ENCODE measurements at regions not wholly inside any gene's neighbourhood (a gene's known extent, or its start where the extent isn't known, plus 50 kb on each side); places are given as distances from the start of the nearest gene placed in this dataset.

DNA sequence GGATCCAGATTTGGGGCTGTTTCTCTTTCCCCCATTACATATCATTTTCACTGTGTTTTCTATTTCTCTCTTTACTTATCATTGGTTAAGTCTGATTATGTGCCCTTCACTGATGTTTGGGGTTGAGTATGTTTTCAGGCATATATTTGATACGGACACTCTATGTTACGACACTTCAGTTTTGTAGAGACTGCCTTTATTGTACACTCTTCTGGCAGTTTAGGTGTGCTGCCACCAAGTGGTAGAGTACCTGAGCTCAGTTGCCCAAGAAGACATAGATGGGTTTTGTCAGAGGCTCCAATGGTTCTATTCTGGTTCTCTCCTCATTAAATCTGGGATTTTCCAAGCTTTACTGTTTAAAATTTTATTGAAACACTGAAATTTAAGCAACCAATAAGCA is 255.0 kb upstream of the ROPN1 start:
- Histone ChIP-seq H3K4me2 (ENCODE audit: low read length) (no peak overlapping the region), H3K27ac (ENCODE audit: low read depth, low read length) (no peak overlapping the region)

GRCh38 chr3:124248471-124249028 is 256.6 kb upstream of the ROPN1 start:
- Histone ChIP-seq H3K36me3 (ENCODE audit: control insufficient read depth, low read length) (no peaks in the 10 kb centered on the region), H3K4me2 (ENCODE audit: low read length) (no peak overlapping the region), H3K9me3 (ENCODE audit: control insufficient read depth, insufficient read depth, low read length) (no peaks in the 10 kb centered on the region), H3K79me2 (ENCODE audit: control insufficient read depth, low read length) (no peaks in the 10 kb centered on the region), H3K4me3 (ENCODE audit: low read length) (no peak overlapping the region), H3F3A (ENCODE audit: control insufficient read depth, insufficient read depth) (no peaks in the 10 kb centered on the region), H3K27me3 (ENCODE audit: control insufficient read depth, low read length) (peaks cover 3% of the 10 kb centered on the region; the same call in 1 of the 2 replicates), H4K20me1 (ENCODE audit: control insufficient read depth, insufficient read depth, low read depth, low read length) (no peaks in the 10 kb centered on the region), H3K27ac (ENCODE audit: low read depth, low read length) (no peak overlapping the region), H3K9me2 (replicated peaks; ENCODE audit: control insufficient read depth, low read length) (no peaks in the 10 kb centered on the region), H3K4me1 (ENCODE audit: control insufficient read depth, low read length) (no peaks in the 10 kb centered on the region)
- no peak for TF ChIP-seq EZH2phosphoT487 (IDR thresholded peaks at IDR 0.05; ENCODE audit: borderline replicate concordance, low read length)
- TF ChIP-seq, protein P1, sequence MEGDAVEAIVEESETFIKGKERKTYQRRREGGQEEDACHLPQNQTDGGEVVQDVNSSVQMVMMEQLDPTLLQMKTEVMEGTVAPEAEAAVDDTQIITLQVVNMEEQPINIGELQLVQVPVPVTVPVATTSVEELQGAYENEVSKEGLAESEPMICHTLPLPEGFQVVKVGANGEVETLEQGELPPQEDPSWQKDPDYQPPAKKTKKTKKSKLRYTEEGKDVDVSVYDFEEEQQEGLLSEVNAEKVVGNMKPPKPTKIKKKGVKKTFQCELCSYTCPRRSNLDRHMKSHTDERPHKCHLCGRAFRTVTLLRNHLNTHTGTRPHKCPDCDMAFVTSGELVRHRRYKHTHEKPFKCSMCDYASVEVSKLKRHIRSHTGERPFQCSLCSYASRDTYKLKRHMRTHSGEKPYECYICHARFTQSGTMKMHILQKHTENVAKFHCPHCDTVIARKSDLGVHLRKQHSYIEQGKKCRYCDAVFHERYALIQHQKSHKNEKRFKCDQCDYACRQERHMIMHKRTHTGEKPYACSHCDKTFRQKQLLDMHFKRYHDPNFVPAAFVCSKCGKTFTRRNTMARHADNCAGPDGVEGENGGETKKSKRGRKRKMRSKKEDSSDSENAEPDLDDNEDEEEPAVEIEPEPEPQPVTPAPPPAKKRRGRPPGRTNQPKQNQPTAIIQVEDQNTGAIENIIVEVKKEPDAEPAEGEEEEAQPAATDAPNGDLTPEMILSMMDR (IDR thresholded peaks at IDR 0.05; ENCODE audit: low read depth, low read length, poor library complexity, severe bottlenecking) = no peak

More for the DNA sequence above, 255.0 kb upstream of the ROPN1 start:
- Histone ChIP-seq H3F3A (ENCODE audit: control insufficient read depth, insufficient read depth) (no peaks in the 10 kb centered on the region), H3K4me1 (ENCODE audit: control insufficient read depth, low read length) (no peaks in the 10 kb centered on the region), H3K36me3 (ENCODE audit: control insufficient read depth, low read length) (no peaks in the 10 kb centered on the region), H3K9me2 (replicated peaks; ENCODE audit: control insufficient read depth, low read length) (no peaks in the 10 kb centered on the region), H3K9me3 (ENCODE audit: control insufficient read depth, insufficient read depth, low read length) (no peaks in the 10 kb centered on the region), H3K4me3 (ENCODE audit: low read length) (no peak overlapping the region), H4K20me1 (ENCODE audit: control insufficient read depth, insufficient read depth, low read depth, low read length) (no peaks in the 10 kb centered on the region), H3K79me2 (ENCODE audit: control insufficient read depth, low read length) (no peaks in the 10 kb centered on the region), H3K27me3 (ENCODE audit: control insufficient read depth, low read length) (peaks cover 3% of the 10 kb centered on the region; the same call in 1 of the 2 replicates)
- TF ChIP-seq, protein P1 (IDR thresholded peaks at IDR 0.05; ENCODE audit: low read depth, low read length, poor library complexity, severe bottlenecking) = peak; percentile 56
- TF ChIP-seq EZH2phosphoT487 (IDR thresholded peaks at IDR 0.05; ENCODE audit: borderline replicate concordance, low read length) = no peak

DNA sequence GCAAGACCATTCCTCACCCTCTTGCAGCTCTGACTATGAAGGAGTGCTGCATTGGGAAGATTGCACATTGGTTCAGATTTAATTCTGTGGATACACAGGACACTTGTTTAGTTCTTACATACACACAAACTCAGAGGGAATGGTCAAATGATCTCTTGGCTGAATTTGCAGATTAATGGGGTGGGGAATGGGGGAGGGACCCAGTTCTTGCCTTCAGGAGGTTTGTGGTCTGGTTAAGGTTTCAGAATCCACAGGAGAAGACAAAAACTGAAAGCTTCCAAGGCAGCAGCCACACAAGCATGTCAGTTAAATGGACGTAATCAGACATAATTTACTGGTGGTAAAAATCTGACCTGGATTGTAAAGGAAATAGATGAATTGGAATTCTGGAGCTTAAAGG is 257.1 kb upstream of the ROPN1 start:
- no peak overlapping the region for H3K4me3 ChIP-seq (ENCODE audit: low read length)
- TF ChIP-seq, protein P1 (IDR thresholded peaks at IDR 0.05; ENCODE audit: low read depth, low read length, poor library complexity, severe bottlenecking) = no peak
- TF ChIP-seq EZH2phosphoT487 (IDR thresholded peaks at IDR 0.05; ENCODE audit: borderline replicate concordance, low read length) = no peak
- no peaks in the 10 kb centered on the region for H3K36me3 ChIP-seq (ENCODE audit: control insufficient read depth, low read length)
- no peaks in the 10 kb centered on the region for H3K4me1 ChIP-seq (ENCODE audit: control insufficient read depth, low read length)
- H3K27ac ChIP-seq (ENCODE audit: low read depth, low read length) = no peak overlapping the region
- no peaks in the 10 kb centered on the region for H4K20me1 ChIP-seq (ENCODE audit: control insufficient read depth, insufficient read depth, low read depth, low read length)
- H3K9me3 ChIP-seq (ENCODE audit: control insufficient read depth, insufficient read depth, low read length) = no peaks in the 10 kb centered on the region
- no peak overlapping the region for H3K4me2 ChIP-seq (ENCODE audit: low read length)
- no peaks in the 10 kb centered on the region for H3K79me2 ChIP-seq (ENCODE audit: control insufficient read depth, low read length)
- H3K9me2 ChIP-seq (replicated peaks; ENCODE audit: control insufficient read depth, low read length) = no peaks in the 10 kb centered on the region
- no peaks in the 10 kb centered on the region for H3F3A ChIP-seq (ENCODE audit: control insufficient read depth, insufficient read depth)
- peaks cover 3% of the 10 kb centered on the region; the same call in 1 of the 2 replicates for H3K27me3 ChIP-seq (ENCODE audit: control insufficient read depth, low read length)

Measured in DOHH2 (cell line).